ENCODE measurements at regions not wholly inside any gene's neighbourhood (a gene's known extent, or its start where the extent isn't known, plus 50 kb on each side); places are given as distances from the start of the nearest gene placed in this dataset.
"Not testable (repeated sequence)": the region's sequence is repeated elsewhere in the genome, so short reads cannot be mapped to it uniquely, and the experiment has no call there.

- H3K27me3 ChIP-seq (ENCODE audit: insufficient read depth, low read depth); POLR2A ChIA-PET (ENCODE audit: unreplicated experiment); CTCF ChIA-PET; H3K36me3 ChIP-seq (ENCODE audit: low read depth); H3K9me2 ChIP-seq (ENCODE audit: insufficient read depth); H3K4me1 ChIP-seq (replicated peaks; ENCODE audit: insufficient read depth); BruUV-seq (replicated peaks); H3K9me3 ChIP-seq (ENCODE audit: insufficient read depth, low read depth); H3F3A ChIP-seq (ENCODE audit: insufficient read depth, low read depth); DNase-seq; intact Hi-C loops (cut with micrococcal nuclease; ENCODE audit: unreplicated experiment); H3K4me3 ChIP-seq; H2AFZ ChIP-seq; H3K79me2 ChIP-seq (ENCODE audit: low read depth); H3K27ac ChIP-seq; H3K4me2 ChIP-seq; H4K20me1 ChIP-seq (ENCODE audit: insufficient read depth): not testable (repeated sequence)
These were observed 309.3 kb downstream of the TP53TG3F start for GRCh38 chr16:33768710-33769109.

GRCh38 chr16:33769180-33769846 is 309.9 kb downstream of the TP53TG3F start:
- H4K20me1 ChIP-seq (ENCODE audit: insufficient read depth); POLR2A ChIA-PET (ENCODE audit: unreplicated experiment); H3K4me2 ChIP-seq; H3K9me3 ChIP-seq (ENCODE audit: insufficient read depth, low read depth); BruUV-seq (replicated peaks); H3K4me3 ChIP-seq; CTCF ChIA-PET; H3F3A ChIP-seq (ENCODE audit: insufficient read depth, low read depth); H3K4me1 ChIP-seq (replicated peaks; ENCODE audit: insufficient read depth); H2AFZ ChIP-seq; H3K36me3 ChIP-seq (ENCODE audit: low read depth); H3K79me2 ChIP-seq (ENCODE audit: low read depth); intact Hi-C loops (cut with micrococcal nuclease; ENCODE audit: unreplicated experiment); H3K9me2 ChIP-seq (ENCODE audit: insufficient read depth); DNase-seq; H3K27me3 ChIP-seq (ENCODE audit: insufficient read depth, low read depth); H3K27ac ChIP-seq: not testable (repeated sequence)

- H3K4me1 ChIP-seq (replicated peaks; ENCODE audit: insufficient read depth); BruUV-seq (replicated peaks); H3K27me3 ChIP-seq (ENCODE audit: insufficient read depth, low read depth); H4K20me1 ChIP-seq (ENCODE audit: insufficient read depth); intact Hi-C loops (cut with micrococcal nuclease; ENCODE audit: unreplicated experiment); H3K9me2 ChIP-seq (ENCODE audit: insufficient read depth); H3K79me2 ChIP-seq (ENCODE audit: low read depth); H3K4me2 ChIP-seq; POLR2A ChIA-PET (ENCODE audit: unreplicated experiment); DNase-seq; H3K36me3 ChIP-seq (ENCODE audit: low read depth); H3K4me3 ChIP-seq; H2AFZ ChIP-seq; CTCF ChIA-PET; H3K9me3 ChIP-seq (ENCODE audit: insufficient read depth, low read depth); H3K27ac ChIP-seq; H3F3A ChIP-seq (ENCODE audit: insufficient read depth, low read depth): not testable (repeated sequence)
These were observed 311.1 kb downstream of the TP53TG3F start for GRCh38 chr16:33770478-33770877.

- H3K9me2 ChIP-seq (ENCODE audit: insufficient read depth); H3K79me2 ChIP-seq (ENCODE audit: low read depth); BruUV-seq (replicated peaks); DNase-seq; CTCF ChIA-PET; H3K27ac ChIP-seq; POLR2A ChIA-PET (ENCODE audit: unreplicated experiment); H3K4me1 ChIP-seq (replicated peaks; ENCODE audit: insufficient read depth); H4K20me1 ChIP-seq (ENCODE audit: insufficient read depth); H2AFZ ChIP-seq; intact Hi-C loops (cut with micrococcal nuclease; ENCODE audit: unreplicated experiment); H3K9me3 ChIP-seq (ENCODE audit: insufficient read depth, low read depth); H3K27me3 ChIP-seq (ENCODE audit: insufficient read depth, low read depth); H3K4me3 ChIP-seq; H3K4me2 ChIP-seq; H3F3A ChIP-seq (ENCODE audit: insufficient read depth, low read depth); H3K36me3 ChIP-seq (ENCODE audit: low read depth): not testable (repeated sequence)
These were observed 311.8 kb downstream of the TP53TG3F start for GRCh38 chr16:33771211-33771610.

- H3K4me2 ChIP-seq; H4K20me1 ChIP-seq (ENCODE audit: insufficient read depth); H3K79me2 ChIP-seq (ENCODE audit: low read depth); DNase-seq; H3K4me1 ChIP-seq (replicated peaks; ENCODE audit: insufficient read depth); H3K9me3 ChIP-seq (ENCODE audit: insufficient read depth, low read depth); BruUV-seq (replicated peaks); H3F3A ChIP-seq (ENCODE audit: insufficient read depth, low read depth); H3K36me3 ChIP-seq (ENCODE audit: low read depth); POLR2A ChIA-PET (ENCODE audit: unreplicated experiment); H3K4me3 ChIP-seq; intact Hi-C loops (cut with micrococcal nuclease; ENCODE audit: unreplicated experiment); H3K27ac ChIP-seq; H2AFZ ChIP-seq; CTCF ChIA-PET; H3K9me2 ChIP-seq (ENCODE audit: insufficient read depth); H3K27me3 ChIP-seq (ENCODE audit: insufficient read depth, low read depth): not testable (repeated sequence)
These were observed 314.6 kb downstream of the TP53TG3F start for GRCh38 chr16:33773966-33774365.

DNA sequence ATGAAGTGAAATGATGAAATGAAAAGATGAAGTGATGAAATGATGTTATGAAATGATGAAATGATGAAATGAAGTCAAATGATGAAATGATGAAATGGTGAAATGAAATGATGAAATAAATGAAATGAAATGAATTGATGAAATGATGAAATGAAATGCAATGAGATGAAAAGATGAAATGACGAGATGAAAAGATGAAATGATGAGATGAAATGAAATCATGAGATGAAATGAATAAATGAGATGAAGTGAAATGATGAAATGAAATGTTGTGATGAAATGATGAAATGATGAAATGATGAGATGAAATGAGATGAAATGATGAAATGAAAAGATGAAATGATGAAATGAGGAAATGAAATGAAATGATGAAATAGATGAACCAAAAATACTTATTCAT is 315.3 kb downstream of the TP53TG3F start:
- POLR2A ChIA-PET (ENCODE audit: unreplicated experiment); H3F3A ChIP-seq (ENCODE audit: insufficient read depth, low read depth); H3K27ac ChIP-seq; H3K4me1 ChIP-seq (replicated peaks; ENCODE audit: insufficient read depth); H3K79me2 ChIP-seq (ENCODE audit: low read depth); H3K9me3 ChIP-seq (ENCODE audit: insufficient read depth, low read depth); H3K36me3 ChIP-seq (ENCODE audit: low read depth); H2AFZ ChIP-seq; H3K9me2 ChIP-seq (ENCODE audit: insufficient read depth); intact Hi-C loops (cut with micrococcal nuclease; ENCODE audit: unreplicated experiment); H4K20me1 ChIP-seq (ENCODE audit: insufficient read depth); DNase-seq; BruUV-seq (replicated peaks); H3K4me2 ChIP-seq; H3K4me3 ChIP-seq; H3K27me3 ChIP-seq (ENCODE audit: insufficient read depth, low read depth); CTCF ChIA-PET: not testable (repeated sequence)

GRCh38 chr16:33816328-33816944 is 357.0 kb downstream of the TP53TG3F start:
- H3K9me3 ChIP-seq (ENCODE audit: insufficient read depth, low read depth); intact Hi-C loops (cut with micrococcal nuclease; ENCODE audit: unreplicated experiment); CTCF ChIA-PET; H2AFZ ChIP-seq; BruUV-seq (replicated peaks); H3K27ac ChIP-seq; H3K4me1 ChIP-seq (replicated peaks; ENCODE audit: insufficient read depth); H3K36me3 ChIP-seq (ENCODE audit: low read depth); H3F3A ChIP-seq (ENCODE audit: insufficient read depth, low read depth); H3K27me3 ChIP-seq (ENCODE audit: insufficient read depth, low read depth); H3K9me2 ChIP-seq (ENCODE audit: insufficient read depth); DNase-seq; H3K4me2 ChIP-seq; H4K20me1 ChIP-seq (ENCODE audit: insufficient read depth); H3K4me3 ChIP-seq; H3K79me2 ChIP-seq (ENCODE audit: low read depth); POLR2A ChIA-PET (ENCODE audit: unreplicated experiment): not testable (repeated sequence)
